ENCODE measurements at regions not wholly inside any gene's neighbourhood (a gene's known extent, or its start where the extent isn't known, plus 50 kb on each side); places are given as distances from the start of the nearest gene placed in this dataset.

DNA sequence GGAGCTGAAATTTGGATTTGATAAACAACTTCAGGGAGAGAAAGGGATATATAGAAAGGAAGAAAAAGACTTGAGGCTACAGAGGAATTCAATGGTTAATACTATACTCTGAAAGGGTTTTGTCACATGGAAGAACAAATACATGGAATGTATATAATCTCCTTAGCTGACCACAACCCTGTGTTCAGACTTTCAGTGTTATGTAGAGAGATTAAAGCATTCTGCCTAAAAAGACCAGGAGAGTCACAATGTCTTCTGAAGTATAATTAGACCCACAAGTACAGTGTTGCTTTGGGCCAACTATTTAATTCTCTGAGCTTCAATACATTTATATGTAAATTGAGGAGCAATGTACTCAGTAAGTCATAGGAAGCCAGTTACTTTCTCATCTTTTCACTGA lies 123.8 kb upstream of the FSHR start:
- TF ChIP-seq CEBPB (IDR thresholded peaks at IDR 0.05; ENCODE audit: borderline replicate concordance in 1 of 2, low read depth in 2 of 2, low read length in 2 of 2) (no peak), ESRRA (IDR thresholded peaks at IDR 0.05; ENCODE audit: low read length) (no peak)
- TF ChIP-seq, protein P1, sequence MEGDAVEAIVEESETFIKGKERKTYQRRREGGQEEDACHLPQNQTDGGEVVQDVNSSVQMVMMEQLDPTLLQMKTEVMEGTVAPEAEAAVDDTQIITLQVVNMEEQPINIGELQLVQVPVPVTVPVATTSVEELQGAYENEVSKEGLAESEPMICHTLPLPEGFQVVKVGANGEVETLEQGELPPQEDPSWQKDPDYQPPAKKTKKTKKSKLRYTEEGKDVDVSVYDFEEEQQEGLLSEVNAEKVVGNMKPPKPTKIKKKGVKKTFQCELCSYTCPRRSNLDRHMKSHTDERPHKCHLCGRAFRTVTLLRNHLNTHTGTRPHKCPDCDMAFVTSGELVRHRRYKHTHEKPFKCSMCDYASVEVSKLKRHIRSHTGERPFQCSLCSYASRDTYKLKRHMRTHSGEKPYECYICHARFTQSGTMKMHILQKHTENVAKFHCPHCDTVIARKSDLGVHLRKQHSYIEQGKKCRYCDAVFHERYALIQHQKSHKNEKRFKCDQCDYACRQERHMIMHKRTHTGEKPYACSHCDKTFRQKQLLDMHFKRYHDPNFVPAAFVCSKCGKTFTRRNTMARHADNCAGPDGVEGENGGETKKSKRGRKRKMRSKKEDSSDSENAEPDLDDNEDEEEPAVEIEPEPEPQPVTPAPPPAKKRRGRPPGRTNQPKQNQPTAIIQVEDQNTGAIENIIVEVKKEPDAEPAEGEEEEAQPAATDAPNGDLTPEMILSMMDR (IDR thresholded peaks at IDR 0.05 in 2 of 3, conservative IDR thresholded peaks at IDR 0.05 in 1 of 3; ENCODE audit: control insufficient read depth in 2 of 3, extremely low read depth in 1 of 3, insufficient read depth in 1 of 3, low read depth in 3 of 3, low read length in 3 of 3), result no peak
